ENCODE measurements at regions not wholly inside any gene's neighbourhood (a gene's known extent, or its start where the extent isn't known, plus 50 kb on each side); places are given as distances from the start of the nearest gene placed in this dataset.
"Not testable (repeated sequence)": the region's sequence is repeated elsewhere in the genome, so short reads cannot be mapped to it uniquely, and the experiment has no call there.

GRCh38 chr3:171915275-171915674, 72.1 kb downstream of the TMEM212 start:
- no peak for DNase-seq

GRCh38 chr3:171916888-171917287, 73.7 kb downstream of the TMEM212 start:
- DNase-seq: no peak

- not testable (repeated sequence) for DNase-seq
Measured at GRCh38 chr3:171922629-171923028, 79.5 kb downstream of the TMEM212 start.

- DNase-seq: not testable (repeated sequence)
Measured at GRCh38 chr3:171923668-171924067, 80.5 kb downstream of the TMEM212 start.

GRCh38 chr3:171924864-171925263, 81.7 kb downstream of the TMEM212 start:
- not testable (repeated sequence) for DNase-seq

GRCh38 chr3:171932153-171932611, 89.0 kb downstream of the TMEM212 start:
- no peak for DNase-seq

GRCh38 chr3:171933441-171933840, 90.3 kb downstream of the TMEM212 start:
- DNase-seq: no peak

GRCh38 chr3:171935261-171936123, 92.3 kb downstream of the TMEM212 start:
- DNase-seq: no peak

GRCh38 chr3:171936191-171936841, 93.2 kb downstream of the TMEM212 start:
- DNase-seq: no peak

GRCh38 chr3:171939578-171939977, 96.4 kb downstream of the TMEM212 start:
- no peak for DNase-seq

- no peak for DNase-seq
Measured at GRCh38 chr3:171940151-171940649, 97.1 kb downstream of the TMEM212 start.

GRCh38 chr3:171943262-171944117, 95.9 kb upstream of the FNDC3B start:
- DNase-seq: no peak

- no peak for DNase-seq
Measured at GRCh38 chr3:171944118-171945016, 95.0 kb upstream of the FNDC3B start.

GRCh38 chr3:171948674-171949073, 90.7 kb upstream of the FNDC3B start:
- DNase-seq: no peak

- DNase-seq: no peak
Measured at GRCh38 chr3:171949554-171949953, 89.8 kb upstream of the FNDC3B start.

- DNase-seq: no peak
Measured at GRCh38 chr3:171950373-171950772, 89.0 kb upstream of the FNDC3B start.

- no peak for DNase-seq
Measured at GRCh38 chr3:171951597-171951996, 87.8 kb upstream of the FNDC3B start.

- no peak for DNase-seq
Measured at GRCh38 chr3:171953301-171954022, 85.9 kb upstream of the FNDC3B start.

GRCh38 chr3:171954690-171955383, 84.5 kb upstream of the FNDC3B start:
- DNase-seq: no peak

GRCh38 chr3:171955598-171955997, 83.8 kb upstream of the FNDC3B start:
- DNase-seq: no peak
